Loucy (cell line): ENCODE measurements at regions not wholly inside any gene's neighbourhood (a gene's known extent, or its start where the extent isn't known, plus 50 kb on each side); places are given as distances from the start of the nearest gene placed in this dataset.
A peak's percentile ranks its signal among the peaks of the same experiment; 100 is the strongest.

Source experiments
- H2AFZ ChIP-seq: fragments of 200-600 bp; sonication (generic); 2 replicates; pipeline ENCODE4 v1.6.0; 2016; ENCODE audit warnings: antibody characterized with exemption, mild to moderate bottlenecking, low read length, moderate library complexity
- H3F3A ChIP-seq: fragments of 200-600 bp; 2 replicates; pipeline ENCODE4 v1.6.0; 2016; ENCODE audit warnings: antibody characterized with exemption, low read depth, mild to moderate bottlenecking
- H3K27me3 ChIP-seq: fragments of 200-600 bp; sonication (generic); 2 replicates; pipeline ENCODE4 v1.6.1; 2014; ENCODE audit warnings: low read length, mild to moderate bottlenecking; ENCODE audit not compliant: insufficient read depth, poor library complexity, severe bottlenecking
- H3K36me3 ChIP-seq: fragments of 200-600 bp; sonication (generic); 2 replicates; pipeline ENCODE4 v1.6.1; 2016; ENCODE audit warnings: low read length; ENCODE audit not compliant: insufficient read depth
- H3K4me1 ChIP-seq: fragments of 200-600 bp; sonication (generic); 2 replicates; pipeline ENCODE4 v1.5.1; 2014; ENCODE audit warnings: low read length, mild to moderate bottlenecking; ENCODE audit not compliant: insufficient read depth, poor library complexity, severe bottlenecking
- H3K4me2 ChIP-seq: fragments of 200-600 bp; sonication (generic); 2 replicates; pipeline ENCODE4 v1.6.0; 2014; ENCODE audit warnings: antibody characterized with exemption, low read length, low read depth, mild to moderate bottlenecking; ENCODE audit not compliant: poor library complexity, severe bottlenecking
- H3K4me3 ChIP-seq: fragments of 200-600 bp; sonication (generic); 2 replicates; pipeline ENCODE4 v1.5.1; 2014; ENCODE audit warnings: low read length, mild to moderate bottlenecking, mixed read lengths; ENCODE audit not compliant: poor library complexity, severe bottlenecking
- H3K79me2 ChIP-seq: fragments of 200-600 bp; sonication (generic); 2 replicates; pipeline ENCODE4 v1.6.1; 2014; ENCODE audit warnings: low read length; ENCODE audit not compliant: insufficient read depth
- H3K9ac ChIP-seq: fragments of 200-600 bp; sonication (generic); 2 replicates; pipeline ENCODE4 v1.6.0; 2014; ENCODE audit warnings: mild to moderate bottlenecking, low read depth, low read length, moderate library complexity; ENCODE audit not compliant: poor library complexity, severe bottlenecking
- H3K9me2 ChIP-seq: fragments of 200-600 bp; sonication (generic); replicated peaks from 2 replicates; pipeline ENCODE4 v1.6.1; 2016; ENCODE audit warnings: low read depth, low read length, mixed read lengths
- H3K9me3 ChIP-seq: fragments of 200-600 bp; sonication (generic); 2 replicates; pipeline ENCODE4 v1.6.1; 2014; ENCODE audit warnings: mild to moderate bottlenecking, antibody characterized with exemption, low read length, low read depth; ENCODE audit not compliant: insufficient read depth
- H4K20me1 ChIP-seq: fragments of 200-600 bp; sonication (generic); 2 replicates; pipeline ENCODE4 v1.6.0; 2014; ENCODE audit warnings: antibody characterized with exemption, low read length, mild to moderate bottlenecking; ENCODE audit not compliant: insufficient read depth, poor library complexity, severe bottlenecking
- EZH2phosphoT487 ChIP-seq: fragments of 200-600 bp; IDR thresholded peaks from 2 replicates; pipeline ENCODE4 v1.6.1; 2018; ENCODE audit warnings: antibody characterized with exemption, mild to moderate bottlenecking, moderate library complexity, borderline replicate concordance
- TF ChIP-seq, protein P1 (sequence below): fragments of 200-600 bp; sonication (generic); conservative IDR thresholded peaks from 2 replicates; pipeline ENCODE4 v1.5.1; 2014; ENCODE audit warnings: mild to moderate bottlenecking, antibody characterized with exemption, low read length

GRCh38 chr5:35312267-35312666, 82.0 kb upstream of the PRLR start:
- peaks cover 9% of the 10 kb centered on the region for H3K4me1 ChIP-seq
- no peak overlapping the region for H3K4me3 ChIP-seq
- TF ChIP-seq EZH2phosphoT487, result no peak
- TF ChIP-seq, protein P1, sequence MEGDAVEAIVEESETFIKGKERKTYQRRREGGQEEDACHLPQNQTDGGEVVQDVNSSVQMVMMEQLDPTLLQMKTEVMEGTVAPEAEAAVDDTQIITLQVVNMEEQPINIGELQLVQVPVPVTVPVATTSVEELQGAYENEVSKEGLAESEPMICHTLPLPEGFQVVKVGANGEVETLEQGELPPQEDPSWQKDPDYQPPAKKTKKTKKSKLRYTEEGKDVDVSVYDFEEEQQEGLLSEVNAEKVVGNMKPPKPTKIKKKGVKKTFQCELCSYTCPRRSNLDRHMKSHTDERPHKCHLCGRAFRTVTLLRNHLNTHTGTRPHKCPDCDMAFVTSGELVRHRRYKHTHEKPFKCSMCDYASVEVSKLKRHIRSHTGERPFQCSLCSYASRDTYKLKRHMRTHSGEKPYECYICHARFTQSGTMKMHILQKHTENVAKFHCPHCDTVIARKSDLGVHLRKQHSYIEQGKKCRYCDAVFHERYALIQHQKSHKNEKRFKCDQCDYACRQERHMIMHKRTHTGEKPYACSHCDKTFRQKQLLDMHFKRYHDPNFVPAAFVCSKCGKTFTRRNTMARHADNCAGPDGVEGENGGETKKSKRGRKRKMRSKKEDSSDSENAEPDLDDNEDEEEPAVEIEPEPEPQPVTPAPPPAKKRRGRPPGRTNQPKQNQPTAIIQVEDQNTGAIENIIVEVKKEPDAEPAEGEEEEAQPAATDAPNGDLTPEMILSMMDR, result no peak
- H3K27me3 ChIP-seq, result no peaks in the 10 kb centered on the region
- H3K9ac ChIP-seq, result no peak overlapping the region
- H3K79me2 ChIP-seq, result no peaks in the 10 kb centered on the region
- H4K20me1 ChIP-seq, result no peaks in the 10 kb centered on the region
- H3K9me2 ChIP-seq, result no peaks in the 10 kb centered on the region
- no peaks in the 10 kb centered on the region for H3K9me3 ChIP-seq
- H3F3A ChIP-seq, result no peaks in the 10 kb centered on the region
- no peak overlapping the region for H2AFZ ChIP-seq
- no peak overlapping the region for H3K4me2 ChIP-seq
- no peaks in the 10 kb centered on the region for H3K36me3 ChIP-seq

- Histone ChIP-seq H3K4me1 (peaks cover 9% of the 10 kb centered on the region), H3K27me3 (no peaks in the 10 kb centered on the region), H3K4me3 (no peak overlapping the region), H3K9me3 (no peaks in the 10 kb centered on the region), H3K9me2 (no peaks in the 10 kb centered on the region), H3K79me2 (no peaks in the 10 kb centered on the region), H3K36me3 (no peaks in the 10 kb centered on the region), H3K4me2 (no peak overlapping the region), H2AFZ (no peak overlapping the region), H3K9ac (no peak overlapping the region), H4K20me1 (no peaks in the 10 kb centered on the region), H3F3A (no peaks in the 10 kb centered on the region)
- no peak for TF ChIP-seq EZH2phosphoT487
- TF ChIP-seq, protein P1, result no peak
These were observed 79.3 kb upstream of the PRLR start for GRCh38 chr5:35309365-35310130.

- peaks cover 9% of the 10 kb centered on the region for H3K4me1 ChIP-seq
- H3K9ac ChIP-seq, result no peak overlapping the region
- H3K36me3 ChIP-seq, result no peaks in the 10 kb centered on the region
- no peaks in the 10 kb centered on the region for H3K27me3 ChIP-seq
- no peak overlapping the region for H3K4me3 ChIP-seq
- no peaks in the 10 kb centered on the region for H3F3A ChIP-seq
- TF ChIP-seq EZH2phosphoT487, result no peak
- TF ChIP-seq, protein P1, result no peak
- no peaks in the 10 kb centered on the region for H3K9me2 ChIP-seq
- H3K79me2 ChIP-seq, result no peaks in the 10 kb centered on the region
- no peaks in the 10 kb centered on the region for H4K20me1 ChIP-seq
- H2AFZ ChIP-seq, result peak overlapping the region; percentile 54; the same call in 1 of the 2 replicates
- H3K4me2 ChIP-seq, result peak overlapping the region; percentile 52
- no peaks in the 10 kb centered on the region for H3K9me3 ChIP-seq
These were observed 78.1 kb upstream of the PRLR start for GRCh38 chr5:35308421-35308820.
